EL (cell line): ENCODE measurements at regions not wholly inside any gene's neighbourhood (a gene's known extent, or its start where the extent isn't known, plus 50 kb on each side); places are given as distances from the start of the nearest gene placed in this dataset.

Experiments
- DNase-seq: peaks from one replicate; pipeline ENCODE4 v3.0.0-alpha.2; 2016

DNA sequence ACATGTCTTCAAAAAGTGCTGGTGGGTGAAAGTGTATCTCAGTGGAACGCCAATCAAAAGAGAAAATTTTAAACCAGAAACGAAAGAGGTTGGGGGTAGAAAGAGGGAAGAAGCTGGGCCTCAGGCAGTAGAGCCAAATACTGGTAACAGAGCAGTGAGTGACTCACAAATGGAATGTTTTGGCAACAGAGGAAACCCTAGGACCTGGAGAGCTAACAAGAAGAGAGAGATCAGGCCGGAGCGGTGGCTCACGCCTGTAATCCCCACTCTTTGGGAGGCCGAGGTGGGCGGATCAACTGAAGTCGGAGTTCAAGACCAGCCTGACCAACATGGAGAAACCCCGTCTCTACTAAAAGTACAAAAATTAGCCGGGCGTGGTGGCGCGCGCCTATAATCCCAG, 450.8 kb upstream of the NAALADL2 start:
- peak; percentile 43 for DNase-seq

DNA sequence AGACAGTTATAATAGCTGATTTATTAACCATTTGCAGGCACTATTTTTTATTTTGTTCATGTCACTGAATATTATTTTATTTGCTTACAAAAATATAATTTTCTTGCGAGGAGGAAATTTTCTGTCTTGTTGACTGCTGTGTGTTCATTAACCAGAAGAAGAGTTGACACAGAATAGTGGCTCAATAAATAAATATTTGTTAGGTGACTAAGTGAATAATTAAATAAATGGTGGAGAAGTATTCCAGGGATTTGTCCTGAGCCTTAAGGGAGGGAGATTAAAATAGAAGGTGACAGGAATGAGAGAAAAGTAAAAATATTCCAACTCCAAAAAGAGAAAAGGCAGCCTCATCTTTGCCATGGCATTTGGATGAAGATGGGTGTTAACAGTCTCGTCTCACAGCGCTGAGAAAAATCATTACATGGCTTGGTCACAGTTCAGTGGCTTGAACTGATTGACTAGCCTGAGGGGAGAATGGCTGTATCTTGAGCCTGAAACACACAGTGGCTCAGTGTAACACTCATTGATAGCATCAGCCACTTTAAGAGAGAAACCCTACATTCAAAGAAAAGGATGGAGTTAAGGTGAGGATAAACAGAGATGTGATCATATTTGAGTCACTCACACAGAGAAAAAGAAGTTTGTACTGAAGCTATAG, 449.9 kb upstream of the NAALADL2 start:
- DNase-seq, result no peak

DNA sequence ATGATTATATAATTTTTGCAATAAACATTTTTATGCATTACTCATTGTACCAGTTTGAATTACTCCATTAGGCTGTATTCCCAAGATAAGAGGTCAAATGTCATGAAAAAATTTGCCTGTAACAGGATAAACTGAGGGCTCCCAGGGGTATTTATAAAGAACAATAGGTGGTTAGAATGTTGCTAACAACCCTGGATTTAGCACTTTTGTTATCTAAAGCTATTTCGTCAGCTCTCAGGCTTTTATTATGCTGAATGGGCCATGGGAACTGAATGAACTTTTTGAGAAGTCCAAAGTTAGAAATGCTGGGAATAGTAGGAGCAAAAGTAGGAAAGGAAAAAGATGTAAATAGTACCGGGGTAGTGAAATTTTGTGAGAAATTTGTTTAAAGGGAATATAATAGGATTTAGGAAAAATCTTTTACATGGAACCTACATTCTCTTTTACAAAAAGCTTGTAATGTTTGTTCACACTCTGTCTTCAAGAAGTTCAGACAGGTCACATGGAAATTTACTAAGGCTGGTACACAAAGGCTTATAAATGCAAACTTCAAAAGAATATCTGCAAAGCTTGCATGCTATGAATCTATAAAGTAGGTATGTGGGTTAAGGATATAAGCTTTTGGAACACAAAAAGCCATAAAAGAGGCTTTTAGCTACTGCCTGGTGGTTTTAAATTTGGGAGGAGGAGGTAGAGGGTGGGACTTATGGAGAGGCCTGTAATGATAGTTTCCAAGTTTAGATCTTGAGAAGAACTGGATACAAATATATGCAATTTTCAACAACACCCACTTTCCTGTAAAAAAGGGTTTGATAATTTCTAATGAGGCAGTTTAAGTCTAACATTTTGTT, 445.8 kb upstream of the NAALADL2 start:
- no peak for DNase-seq

DNA sequence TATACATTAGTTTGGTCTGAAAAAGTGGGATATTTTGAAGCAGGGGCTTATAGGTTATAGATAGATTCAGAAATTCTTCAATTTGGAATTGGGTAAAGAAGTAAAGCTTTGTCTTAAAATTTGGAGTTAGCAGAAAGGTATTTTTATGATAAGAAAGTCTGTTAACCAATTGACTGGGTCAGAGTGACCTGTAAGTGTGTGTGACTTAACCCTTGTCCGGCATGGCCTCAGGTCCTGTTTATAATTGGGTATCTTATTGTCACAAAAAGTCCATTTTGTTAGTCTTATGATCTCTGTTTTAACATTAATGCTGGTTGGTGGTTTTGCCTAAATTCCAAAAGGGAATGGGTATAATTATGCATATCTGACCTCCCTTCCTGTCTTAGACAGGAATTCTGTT, 444.2 kb upstream of the NAALADL2 start:
- DNase-seq, result no peak

DNA sequence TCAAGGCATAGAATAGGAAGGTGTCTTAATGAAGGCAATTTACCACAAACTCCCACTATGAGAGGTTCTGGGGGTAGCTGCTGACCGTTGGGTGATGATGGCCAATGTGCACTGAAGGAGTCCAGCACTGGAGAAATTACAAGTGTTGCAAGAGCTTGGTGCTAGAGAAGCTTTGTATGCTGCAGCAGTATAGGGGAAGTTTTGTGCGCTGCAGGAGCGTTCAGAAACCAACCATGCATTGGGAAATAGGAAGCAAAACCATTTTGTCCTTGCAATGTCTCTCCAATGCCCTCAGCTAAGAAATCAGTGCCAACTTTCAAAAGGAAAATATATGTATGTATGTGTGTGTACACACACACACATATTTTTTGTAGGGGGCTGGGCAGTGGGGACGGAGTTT, 441.6 kb upstream of the NAALADL2 start:
- no peak for DNase-seq

DNA sequence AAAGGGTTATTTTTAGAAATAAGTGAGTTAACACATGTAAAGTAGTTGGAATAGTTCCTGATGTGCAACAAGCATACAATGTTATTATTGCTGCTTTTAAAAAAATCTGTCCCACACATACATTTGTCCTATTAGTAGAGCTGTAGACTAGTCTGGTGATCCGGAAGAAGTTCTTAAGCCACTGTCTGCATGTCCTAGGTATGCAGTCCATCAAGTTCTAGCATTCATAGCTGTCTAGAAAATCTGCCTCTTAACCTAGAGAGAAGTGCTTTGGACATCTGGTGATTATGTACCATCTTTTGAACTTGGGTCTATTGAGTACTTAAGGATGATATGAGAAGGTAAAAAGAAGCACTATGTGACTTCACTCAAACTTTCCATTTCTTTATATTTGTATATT, 439.9 kb upstream of the NAALADL2 start:
- no peak for DNase-seq

DNA sequence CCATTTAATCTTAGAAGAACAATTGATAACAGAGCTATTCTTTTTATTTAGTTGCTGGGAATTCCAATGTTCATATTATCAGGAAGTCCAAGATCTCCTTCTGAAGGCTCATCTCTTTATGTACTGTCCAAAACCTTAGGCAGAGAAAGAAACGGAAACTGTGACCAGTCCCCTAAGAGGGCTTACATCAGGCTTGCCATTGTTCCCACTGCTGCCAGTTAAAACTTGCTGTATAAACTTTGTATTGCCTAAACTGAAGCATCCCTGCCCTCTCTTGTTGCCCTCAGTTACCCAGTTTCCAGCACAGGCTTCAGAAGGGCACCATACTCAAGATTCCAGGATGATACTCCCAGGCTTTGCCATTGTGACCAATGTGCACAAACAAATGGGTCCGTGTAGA, 435.2 kb upstream of the NAALADL2 start:
- DNase-seq, result no peak

DNA sequence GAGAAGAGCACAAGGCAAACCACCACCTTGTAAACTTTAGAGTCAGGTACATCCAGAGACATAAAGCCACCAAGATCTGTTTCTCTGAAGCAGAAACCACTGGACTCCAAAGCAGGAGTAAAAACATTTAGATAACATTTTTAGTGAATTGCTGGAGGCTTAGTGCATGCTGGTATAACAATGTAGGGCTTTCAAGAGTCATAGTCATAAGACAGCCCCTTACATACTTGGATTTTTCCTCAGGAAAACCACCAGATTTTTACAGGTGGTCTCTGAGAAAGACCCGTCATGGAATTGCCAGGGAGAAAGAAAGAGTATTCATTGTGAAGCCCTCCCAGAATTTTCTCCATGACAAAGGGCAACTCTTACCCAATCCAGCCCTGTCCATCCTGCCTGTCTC, 434.5 kb upstream of the NAALADL2 start:
- DNase-seq, result no peak

DNA sequence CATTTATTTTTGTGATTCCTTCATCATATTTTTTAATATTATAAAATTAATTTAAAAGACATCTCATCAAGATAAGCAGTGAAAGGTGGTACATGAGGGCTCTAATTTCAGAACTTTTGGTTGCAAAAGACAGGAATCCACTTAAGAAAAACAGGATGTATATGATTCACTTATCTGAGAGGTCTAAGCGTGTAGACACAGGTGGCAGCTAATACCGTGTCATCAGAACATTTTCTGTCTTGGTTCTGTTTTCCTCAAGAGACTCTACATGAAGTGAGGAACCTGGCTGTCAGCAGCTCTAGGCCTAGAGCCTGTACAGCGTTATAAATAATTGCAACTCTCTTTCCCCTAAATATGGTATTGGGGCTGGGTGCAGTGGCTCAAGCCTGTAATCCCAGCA, 433.7 kb upstream of the NAALADL2 start:
- no peak for DNase-seq

DNA sequence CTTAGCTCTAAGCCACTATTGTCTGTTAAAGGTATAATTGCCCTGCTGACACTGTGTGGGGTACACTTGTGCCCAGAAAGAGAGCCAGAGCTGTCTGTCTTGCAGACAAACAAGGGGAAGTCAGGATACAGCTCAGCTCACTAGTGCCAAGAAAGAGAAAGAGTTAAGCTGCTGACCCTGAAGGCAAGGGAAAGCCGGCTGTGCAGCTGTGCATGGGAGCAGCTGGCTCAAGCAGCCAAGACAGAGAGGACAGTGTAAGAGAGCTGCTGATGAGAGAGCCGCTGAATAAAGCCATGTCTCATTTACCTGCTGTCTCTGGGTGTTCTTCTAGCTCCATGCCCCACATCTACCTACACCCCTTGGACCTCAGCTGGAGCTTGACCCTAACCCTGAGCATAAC, 428.1 kb upstream of the NAALADL2 start:
- no peak for DNase-seq

DNA sequence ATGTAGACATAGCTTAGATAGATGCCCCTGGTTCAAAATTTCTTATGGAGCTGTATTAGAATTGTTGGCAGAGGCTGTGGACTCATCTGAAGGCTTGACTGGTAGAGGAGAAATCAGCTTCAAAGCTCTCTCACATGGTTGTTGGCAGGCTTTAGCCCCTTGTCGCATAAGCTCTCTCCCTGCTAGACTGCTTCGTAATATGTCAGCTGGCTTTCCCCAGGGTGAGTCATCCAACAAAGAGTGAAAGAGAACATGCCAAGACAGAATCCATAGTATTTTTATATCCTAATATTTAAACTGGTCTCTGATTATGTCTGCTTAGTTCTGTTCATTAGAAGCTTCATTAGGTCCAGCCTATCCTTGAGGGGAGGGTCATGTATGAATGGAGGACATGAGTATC, 427.4 kb upstream of the NAALADL2 start:
- peak; percentile 30 for DNase-seq

DNA sequence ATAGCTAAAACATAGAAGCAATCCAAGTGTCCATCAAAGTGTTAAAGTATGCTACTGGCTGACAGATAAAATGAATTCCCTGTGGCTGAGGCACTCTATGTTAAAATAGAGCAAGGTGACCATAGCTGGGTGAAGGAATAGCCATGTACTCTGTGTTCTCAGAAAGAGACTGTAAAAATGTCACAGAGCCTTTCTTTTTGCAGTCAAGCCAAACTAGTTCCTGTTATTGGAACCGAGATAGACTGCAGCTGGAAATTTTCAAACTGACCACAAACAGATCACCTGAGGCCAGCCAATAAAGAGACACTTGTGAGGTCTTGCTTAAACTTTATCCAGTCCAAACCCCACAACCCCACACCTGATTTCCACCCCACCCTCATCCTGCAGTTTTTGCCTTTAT, 422.8 kb upstream of the NAALADL2 start:
- DNase-seq, result no peak

DNA sequence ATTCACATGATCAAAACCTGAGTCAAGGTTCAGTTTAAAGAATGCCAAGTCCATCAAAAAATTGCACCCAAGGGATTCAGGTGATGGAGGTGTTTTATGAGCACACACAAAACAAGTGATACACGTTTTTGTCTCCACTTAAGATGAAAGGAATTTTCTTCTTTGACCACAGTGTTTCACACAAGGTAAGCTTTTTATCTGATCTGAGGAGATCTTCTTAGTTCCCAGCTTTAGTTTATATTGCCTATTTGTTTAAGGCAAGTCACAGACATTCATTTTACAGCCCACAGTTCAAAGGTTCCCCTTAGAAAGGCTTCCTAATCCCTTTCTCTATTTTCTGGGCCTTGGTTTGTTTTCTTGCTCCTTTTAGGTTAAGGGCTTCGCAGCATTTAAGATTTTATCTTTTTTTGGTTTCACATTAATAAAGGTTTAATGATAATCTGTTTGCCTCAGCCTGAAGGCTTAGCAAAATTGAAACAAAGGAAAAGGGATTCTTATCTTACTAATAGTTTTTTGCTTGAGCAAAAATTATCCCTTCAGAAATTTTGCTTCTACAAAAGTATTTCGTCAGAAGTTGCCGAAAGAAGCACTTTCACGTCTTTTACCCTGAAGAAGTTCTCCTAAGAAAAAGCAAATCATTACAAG, 420.5 kb upstream of the NAALADL2 start:
- peak; percentile 16 for DNase-seq

DNA sequence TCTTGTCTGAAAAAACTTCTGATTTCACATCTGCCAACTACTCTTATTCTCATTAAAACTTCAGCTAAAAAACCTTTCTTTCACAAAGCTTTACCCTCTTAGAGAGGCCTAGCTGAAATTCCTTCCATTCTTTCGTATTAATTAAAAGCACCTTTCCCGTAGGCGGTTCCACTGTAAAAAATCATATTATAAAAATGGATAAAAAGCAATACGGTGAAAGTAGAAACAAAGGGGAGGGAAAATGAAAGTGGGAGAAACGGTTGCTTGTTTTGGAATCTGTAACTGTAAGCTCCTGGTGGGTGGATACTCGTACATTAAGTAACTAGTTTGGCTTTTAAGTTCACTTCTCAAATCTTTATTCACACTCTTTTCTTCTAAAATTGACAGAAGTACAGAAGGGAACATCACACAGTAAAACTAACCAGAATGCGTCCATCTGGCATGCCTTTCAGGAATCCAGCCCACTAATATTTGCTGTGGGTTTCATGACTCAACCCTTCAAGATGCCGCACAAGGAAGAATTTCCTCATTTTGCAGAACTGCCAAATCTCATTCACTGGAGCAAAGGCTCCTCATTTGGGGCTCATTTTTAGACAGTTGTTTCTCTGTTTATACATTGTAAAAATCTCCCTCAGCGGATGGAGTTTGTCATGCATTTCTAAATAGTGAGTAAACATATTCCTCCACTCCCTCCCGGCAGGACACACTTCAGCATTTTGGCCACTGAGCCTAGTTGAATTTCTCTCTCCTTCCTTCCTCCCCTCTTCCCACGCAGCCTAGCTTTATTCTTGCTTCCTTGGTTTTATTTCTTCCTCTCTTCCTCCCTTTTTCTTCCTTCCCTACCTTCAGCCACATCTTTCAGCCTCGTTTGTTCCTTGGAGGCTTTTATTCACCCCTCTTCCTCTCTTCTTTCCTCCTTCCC, 419.5 kb upstream of the NAALADL2 start:
- DNase-seq, result peak; percentile 98

DNA sequence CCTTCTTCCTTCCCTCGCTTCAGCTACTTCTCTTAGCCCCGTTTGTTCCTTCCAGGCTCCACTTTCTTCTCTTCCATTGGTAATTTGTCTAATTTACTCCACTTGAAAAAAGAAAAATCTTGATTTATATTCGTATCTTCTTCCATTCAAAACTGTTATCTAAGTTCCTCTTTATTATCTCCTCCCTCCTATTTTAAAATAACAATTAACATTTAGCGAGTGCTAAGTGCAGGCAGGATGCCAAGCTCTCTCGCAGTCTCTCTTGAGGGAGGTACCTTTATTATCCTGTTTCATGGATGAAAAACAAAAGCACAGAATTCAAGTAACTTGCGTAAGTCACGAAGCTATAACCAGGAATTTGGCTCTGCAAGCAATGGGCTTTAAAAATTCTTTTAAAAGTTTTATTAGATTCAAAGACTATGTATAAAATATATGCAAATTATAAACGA, 418.9 kb upstream of the NAALADL2 start:
- DNase-seq, result no peak

DNA sequence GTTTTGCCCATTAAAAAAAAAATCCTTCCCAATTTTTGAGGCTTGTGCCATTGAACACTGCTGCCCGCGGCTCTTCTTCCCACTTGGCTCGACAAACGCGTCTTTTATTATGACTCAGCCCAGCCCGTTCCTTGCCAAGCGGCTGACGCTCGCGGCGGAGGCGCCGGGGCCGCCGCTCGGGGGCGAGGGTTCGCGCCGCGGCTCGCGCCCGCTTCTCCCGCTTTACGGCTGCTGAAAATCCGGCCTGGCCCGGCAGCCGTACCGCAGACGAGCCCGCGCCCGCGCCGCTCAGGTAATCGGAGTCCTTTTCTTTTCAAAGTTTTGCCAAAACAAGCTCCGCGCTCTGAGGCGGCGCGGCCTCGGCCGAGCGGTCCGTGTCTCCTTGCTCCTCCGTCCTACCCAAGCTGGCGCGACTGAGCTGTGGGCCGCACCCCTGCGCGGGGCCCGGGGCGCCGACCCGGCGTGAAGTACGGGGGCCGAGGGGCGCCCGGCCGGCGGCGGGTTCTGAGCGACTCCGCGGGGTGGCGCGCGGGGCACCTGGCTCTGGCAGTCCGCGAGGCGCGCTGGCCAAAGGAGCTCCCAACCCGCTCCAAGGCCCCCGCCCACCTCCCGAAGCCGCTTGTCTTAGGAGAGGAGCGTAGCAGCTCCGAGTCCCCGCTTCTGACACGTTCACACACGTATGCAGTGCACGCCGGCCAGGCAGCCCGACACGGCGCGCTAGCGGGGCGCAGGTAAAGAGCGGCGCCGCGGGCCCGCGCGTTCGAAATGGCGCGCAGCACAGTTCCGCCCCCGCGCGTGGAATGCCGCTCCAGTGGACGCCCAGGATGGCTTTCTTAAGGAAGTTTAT, 418.2 kb upstream of the NAALADL2 start:
- peak; percentile 93 for DNase-seq

DNA sequence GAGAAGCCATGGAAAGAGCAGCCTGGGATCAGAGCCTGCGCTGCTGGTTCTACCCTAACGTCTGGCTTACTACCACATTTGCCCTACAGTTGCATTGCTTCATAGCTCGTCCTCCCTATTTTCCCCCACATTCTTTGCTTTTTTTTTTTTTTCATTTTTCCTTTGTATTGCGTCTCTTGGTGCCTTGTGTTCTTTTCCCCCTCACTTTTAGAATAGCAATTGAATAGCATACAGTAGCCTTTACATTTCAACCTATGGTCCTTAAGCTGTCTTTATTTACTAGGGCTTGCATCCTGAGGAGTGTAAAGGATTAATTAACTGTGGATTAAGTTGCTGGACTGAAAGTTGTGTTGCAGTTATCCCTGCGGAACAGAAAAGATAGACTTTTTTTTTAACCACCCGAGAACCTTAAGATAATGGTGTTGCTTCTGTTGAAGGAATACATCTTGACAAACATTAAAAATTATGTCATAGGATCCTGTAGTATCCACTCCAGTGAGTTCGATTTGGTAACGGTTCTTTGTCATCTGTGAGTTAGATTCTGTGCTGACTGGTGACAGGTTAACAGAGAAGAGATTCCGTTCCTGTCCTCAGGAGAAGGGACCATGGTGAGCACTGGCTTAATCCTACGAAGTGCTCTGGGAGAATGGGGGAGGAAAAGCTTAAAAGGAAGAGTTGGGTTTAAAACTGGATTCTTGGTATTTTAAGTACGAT, 417.4 kb upstream of the NAALADL2 start:
- peak; percentile 51 for DNase-seq

DNA sequence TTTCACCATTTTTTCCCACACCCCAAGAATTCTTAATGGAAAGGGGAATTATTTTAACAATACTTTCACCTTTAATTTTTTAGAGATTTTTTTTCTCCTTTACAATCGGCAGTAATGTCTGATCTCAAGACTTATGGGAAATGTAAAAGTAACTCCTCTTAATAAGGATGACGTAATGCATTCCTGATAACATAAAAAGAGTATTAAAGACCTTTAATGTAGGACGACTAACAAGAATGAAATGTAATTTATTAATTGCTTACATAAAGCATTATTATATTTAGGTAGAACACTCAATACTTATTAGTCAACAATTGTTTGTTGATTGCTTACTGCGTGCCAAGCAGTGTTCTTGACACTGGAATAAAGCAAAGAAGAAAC, 416.8 kb upstream of the NAALADL2 start:
- no peak for DNase-seq

DNA sequence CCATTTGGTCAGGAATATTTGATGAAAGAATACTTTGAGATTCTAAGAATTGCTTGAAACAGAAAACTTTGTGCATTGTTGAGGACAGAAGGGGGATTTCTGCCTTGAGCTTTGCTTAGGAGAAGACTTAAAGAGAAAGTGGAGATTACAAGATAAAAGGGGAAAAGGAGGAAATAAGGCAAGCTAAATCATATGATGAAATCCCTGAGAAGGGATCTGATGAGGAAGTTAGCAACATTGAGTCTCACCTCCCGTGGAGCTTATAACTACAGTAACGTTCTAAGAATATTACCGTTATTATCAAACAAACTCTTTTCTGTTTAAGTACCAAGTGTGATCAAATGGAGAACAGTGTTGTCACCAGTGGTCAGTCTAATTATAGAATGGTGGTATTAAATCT, 414.7 kb upstream of the NAALADL2 start:
- no peak for DNase-seq

DNA sequence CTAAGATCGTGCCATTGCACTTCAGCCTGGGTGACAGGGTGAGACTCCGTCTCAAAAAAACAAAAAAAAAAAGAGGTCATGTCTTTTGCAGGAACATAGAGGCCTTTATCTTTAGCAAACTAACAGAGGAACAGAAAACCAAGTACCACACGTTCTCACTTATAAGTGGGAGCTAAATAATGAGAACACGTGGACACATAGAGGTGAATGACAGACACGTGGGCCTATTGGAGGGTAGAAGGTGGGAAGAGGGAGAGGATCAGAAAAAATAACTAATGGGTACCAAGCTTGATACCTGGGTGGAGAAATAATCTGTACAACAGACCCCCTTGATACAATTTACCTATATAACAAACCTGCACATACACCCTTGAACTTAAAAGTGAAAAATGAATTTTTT, 401.4 kb upstream of the NAALADL2 start:
- DNase-seq, result no peak

DNA sequence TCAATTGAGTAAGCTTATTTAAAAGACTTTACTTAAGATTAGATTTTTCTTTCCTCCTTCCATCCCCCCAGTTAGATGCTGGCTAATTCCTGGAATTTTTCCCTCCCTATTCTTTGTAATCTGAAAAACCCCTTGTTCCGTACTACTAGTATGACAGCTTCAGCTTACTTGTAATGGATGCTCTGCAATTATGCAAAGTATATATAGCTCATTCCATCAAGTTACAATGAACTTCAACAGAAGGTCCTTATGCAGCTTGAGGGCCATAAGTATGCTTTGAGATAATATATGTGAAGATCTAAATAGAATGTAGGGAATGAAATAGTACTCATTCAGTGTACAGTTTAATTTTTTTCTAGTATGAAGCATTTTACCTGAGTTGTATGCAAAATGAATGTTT, 398.3 kb upstream of the NAALADL2 start:
- no peak for DNase-seq
